ENCODE measurements at regions not wholly inside any gene's neighbourhood (a gene's known extent, or its start where the extent isn't known, plus 50 kb on each side); places are given as distances from the start of the nearest gene placed in this dataset.

- no peak for DNase-seq (ENCODE audit: low read depth)
Measured at GRCh38 chr6:22027040-22027725, 269.7 kb downstream of the PRL start.

GRCh38 chr6:22028403-22029090 is 268.3 kb downstream of the PRL start:
- no peak for DNase-seq (ENCODE audit: low read depth)

- no peak for DNase-seq (ENCODE audit: low read depth)
Measured at GRCh38 chr6:22029171-22029570, 267.7 kb downstream of the PRL start.

GRCh38 chr6:22030730-22031619 is 265.9 kb downstream of the PRL start:
- no peak for DNase-seq (ENCODE audit: low read depth)

- DNase-seq (ENCODE audit: low read depth) = no peak
Measured at GRCh38 chr6:22035690-22036089, 261.1 kb downstream of the PRL start.

GRCh38 chr6:22036275-22036674 is 260.6 kb downstream of the PRL start:
- no peak for DNase-seq (ENCODE audit: low read depth)

GRCh38 chr6:22036699-22037098 is 260.1 kb downstream of the PRL start:
- DNase-seq (ENCODE audit: low read depth) = no peak

GRCh38 chr6:22041797-22042480 is 254.9 kb downstream of the PRL start:
- DNase-seq (ENCODE audit: low read depth) = no peak

- DNase-seq (ENCODE audit: low read depth) = no peak
Measured at GRCh38 chr6:22042706-22043105, 254.1 kb downstream of the PRL start.

GRCh38 chr6:22043284-22043962 is 253.4 kb downstream of the PRL start:
- DNase-seq (ENCODE audit: low read depth) = no peak

- no peak for DNase-seq (ENCODE audit: low read depth)
Measured at GRCh38 chr6:22045261-22045912, 251.4 kb downstream of the PRL start.

- DNase-seq (ENCODE audit: low read depth) = no peak
Measured at GRCh38 chr6:22049002-22049401, 247.8 kb downstream of the PRL start.

- DNase-seq (ENCODE audit: low read depth) = no peak
Measured at GRCh38 chr6:22053391-22053997, 243.3 kb downstream of the PRL start.

GRCh38 chr6:22056398-22056797 is 240.4 kb downstream of the PRL start:
- DNase-seq (ENCODE audit: low read depth) = no peak

- DNase-seq (ENCODE audit: low read depth) = no peak
Measured at GRCh38 chr6:22057962-22058361, 238.9 kb downstream of the PRL start.

GRCh38 chr6:22059126-22059525 is 237.7 kb downstream of the PRL start:
- DNase-seq (ENCODE audit: low read depth) = no peak

- DNase-seq (ENCODE audit: low read depth) = no peak
Measured at GRCh38 chr6:22059946-22060345, 236.9 kb downstream of the PRL start.

- DNase-seq (ENCODE audit: low read depth) = no peak
Measured at GRCh38 chr6:22062807-22063408, 233.9 kb downstream of the PRL start.

GRCh38 chr6:22064558-22064957 is 232.3 kb downstream of the PRL start:
- DNase-seq (ENCODE audit: low read depth) = no peak

- no peak for DNase-seq (ENCODE audit: low read depth)
Measured at GRCh38 chr6:22067122-22067521, 229.7 kb downstream of the PRL start.
